GM19372 (cell line): ENCODE measurements at regions not wholly inside any gene's neighbourhood (a gene's known extent, or its start where the extent isn't known, plus 50 kb on each side); places are given as distances from the start of the nearest gene placed in this dataset.

Experiments
- ATAC-seq: cut with Tn5 transposase; IDR thresholded peaks from one replicate; pipeline ENCODE4 v1.9.1; 2021; ENCODE audit warnings: mild to moderate bottlenecking, low read depth, moderate library complexity; ENCODE audit not compliant: unreplicated experiment

DNA sequence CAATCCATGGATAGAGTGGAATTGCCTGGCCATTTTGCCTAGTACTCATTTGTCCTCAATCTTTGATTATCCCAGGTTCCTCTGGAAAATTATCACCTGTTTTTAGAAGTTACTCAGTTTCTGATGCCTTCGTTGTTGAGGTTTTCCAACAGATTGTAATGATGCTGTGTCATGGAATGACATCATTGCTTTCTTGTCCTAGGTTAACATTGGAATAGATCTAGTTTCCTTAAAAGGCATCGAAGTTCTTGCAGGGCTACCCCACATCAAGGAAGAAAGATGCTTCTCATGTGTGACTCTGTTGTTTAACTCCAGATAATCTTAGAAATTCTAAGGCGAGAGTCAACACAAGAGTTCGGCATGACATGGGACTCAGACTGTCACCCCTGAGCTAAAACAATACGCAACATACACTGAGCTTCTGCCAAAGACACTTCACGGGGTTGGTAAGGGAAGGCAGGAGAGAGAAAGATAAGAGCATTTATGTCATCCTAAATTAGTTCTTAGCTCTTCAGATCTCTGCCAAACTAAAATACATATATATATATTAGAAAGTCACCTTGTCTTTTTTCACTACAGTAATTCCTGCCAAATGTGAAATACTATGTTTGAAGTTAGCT is 293.2 kb upstream of the WWC1 start:
- ATAC-seq, result no peak

DNA sequence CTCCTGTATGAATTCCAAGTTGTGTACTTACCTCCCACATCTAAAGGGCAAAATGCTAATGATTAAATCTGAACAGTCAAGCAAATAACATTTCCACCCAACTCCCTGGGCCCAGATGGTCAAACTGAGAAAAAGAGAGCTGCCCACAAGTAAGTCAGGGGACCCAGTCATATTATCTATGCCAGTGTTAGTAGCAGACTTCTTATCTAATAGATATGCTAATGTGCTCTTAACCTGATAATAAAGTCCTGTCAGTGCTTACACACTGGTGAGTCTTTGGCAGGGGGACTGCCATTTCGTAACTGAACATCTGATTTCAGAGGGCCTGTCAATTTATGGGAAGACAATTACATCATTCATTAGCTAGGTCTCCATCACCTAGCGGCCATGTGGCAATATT is 292.3 kb upstream of the WWC1 start:
- ATAC-seq, result no peak

DNA sequence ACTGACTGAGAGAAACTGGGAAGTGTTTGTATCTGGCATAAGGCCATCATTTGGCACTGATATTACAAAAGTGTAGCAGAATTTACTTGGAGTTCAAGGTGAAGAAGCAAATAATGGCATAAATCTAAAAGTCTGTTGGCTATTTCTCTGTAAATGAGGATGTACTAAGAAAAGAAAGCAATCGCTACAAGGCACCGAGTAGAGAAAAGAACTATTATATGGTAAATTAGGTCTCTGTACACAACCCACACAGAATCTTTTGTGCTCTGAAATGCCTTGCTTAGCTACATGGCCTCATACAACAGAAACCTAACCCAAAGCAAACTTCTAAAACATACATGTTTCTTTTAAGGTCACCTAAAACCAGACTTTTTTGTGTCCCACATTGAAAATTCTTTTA is 290.1 kb upstream of the WWC1 start:
- ATAC-seq, result no peak

DNA sequence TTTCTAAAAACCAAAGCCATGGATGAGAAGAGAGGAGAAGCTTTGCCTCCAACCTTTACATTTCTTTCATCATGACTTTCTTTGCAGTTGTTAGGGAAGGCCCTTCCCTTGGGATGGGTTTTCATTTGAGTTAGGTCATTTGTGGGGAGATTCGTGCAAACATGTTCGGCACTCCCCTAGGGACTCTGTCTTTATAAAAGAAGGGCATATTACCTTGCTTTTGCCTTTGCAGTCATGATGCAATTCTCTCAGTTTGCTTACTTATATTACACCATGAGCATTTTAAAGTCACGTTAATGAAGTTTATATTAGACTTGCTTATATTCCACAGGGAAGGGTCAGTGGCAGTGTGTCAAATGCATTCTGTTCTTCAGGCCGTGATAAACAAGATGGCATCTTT is 289.3 kb upstream of the WWC1 start:
- no peak for ATAC-seq

DNA sequence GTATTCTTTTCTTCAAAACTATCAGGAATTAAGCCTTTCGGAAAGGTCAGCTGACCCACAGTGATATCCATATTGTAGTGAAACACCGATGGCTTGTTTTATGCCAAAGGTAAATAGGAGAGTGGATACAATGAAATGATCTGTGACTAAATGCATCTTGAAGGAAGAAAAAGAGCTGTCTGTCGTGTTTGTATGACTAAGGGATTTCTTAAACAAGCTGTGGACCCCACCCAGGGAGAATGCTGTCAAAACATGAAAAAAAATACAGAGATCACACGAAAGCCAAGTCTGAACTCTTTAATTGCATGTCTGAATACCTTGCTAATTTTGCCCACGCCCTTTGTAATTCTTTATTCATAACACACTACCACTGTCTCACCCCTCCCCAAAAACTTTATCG is 286.4 kb upstream of the WWC1 start:
- no peak for ATAC-seq

DNA sequence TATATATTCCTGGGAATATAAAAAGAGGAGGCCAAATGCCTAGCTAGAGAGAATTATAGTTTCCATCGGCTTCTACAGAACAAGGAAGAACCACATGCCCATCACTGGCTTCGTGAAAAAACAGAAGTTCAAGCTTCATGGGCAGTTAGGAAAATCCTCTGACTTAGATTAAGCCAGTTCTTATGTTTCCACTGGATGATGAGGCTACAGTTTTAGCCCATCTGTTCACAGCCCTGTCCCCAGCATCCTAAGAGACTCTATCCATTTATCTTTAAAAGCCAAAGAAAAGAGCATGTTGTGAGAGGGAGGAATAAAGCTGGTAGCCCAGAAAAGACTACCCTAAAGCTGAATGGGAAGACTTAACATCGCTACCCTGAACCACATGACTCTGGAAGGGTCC is 285.5 kb upstream of the WWC1 start:
- no peak for ATAC-seq

DNA sequence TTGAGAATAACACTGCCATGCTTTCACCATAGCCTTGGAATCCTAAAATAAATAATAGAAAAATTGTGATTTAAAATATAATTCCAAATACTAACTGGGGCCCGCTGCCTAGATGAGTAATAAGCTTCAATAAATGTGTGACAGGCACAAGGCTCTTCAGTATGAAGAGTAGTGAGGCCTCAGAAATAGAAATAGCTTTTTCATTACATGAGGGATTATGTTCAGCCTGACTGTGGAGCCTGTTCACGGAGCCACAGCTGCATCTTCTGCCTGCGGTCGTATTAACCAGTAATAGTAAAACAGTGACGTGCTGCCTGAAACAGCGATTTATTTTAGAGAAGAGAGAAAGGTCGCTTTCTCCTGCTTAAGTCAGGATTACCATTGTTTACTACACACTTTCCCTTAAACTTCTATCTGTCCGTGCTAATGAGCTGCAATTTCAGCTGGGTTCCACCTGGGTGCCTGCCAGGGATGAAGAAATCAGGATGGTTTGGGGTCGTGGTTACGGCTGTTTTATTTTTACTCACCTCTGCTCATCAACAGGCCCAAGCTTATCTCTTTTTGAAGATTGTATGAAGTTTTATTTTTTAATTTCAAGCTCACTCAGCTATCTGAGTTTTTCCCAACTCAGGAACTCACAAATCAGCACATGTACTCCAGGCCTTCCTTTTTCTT is 284.9 kb upstream of the WWC1 start:
- ATAC-seq, result no peak

DNA sequence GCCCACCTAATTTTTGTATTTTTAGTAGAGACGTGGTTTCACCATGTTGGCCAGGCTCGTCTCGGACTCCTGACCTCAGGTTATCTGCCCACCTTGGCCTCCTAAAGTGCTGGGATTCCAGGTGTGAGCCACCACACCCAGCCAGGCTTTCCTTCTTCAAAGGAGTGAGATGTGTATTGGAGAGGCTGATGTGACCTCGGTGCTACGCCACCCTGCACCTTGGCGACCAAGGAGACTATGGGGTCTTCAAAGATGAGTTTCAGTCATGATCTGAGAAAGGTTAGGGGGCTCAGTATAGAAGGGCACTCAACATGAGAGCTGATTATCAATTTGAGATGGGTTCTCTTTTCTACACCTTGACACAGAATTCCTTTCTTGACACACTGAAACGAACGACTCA is 284.2 kb upstream of the WWC1 start:
- no peak for ATAC-seq

DNA sequence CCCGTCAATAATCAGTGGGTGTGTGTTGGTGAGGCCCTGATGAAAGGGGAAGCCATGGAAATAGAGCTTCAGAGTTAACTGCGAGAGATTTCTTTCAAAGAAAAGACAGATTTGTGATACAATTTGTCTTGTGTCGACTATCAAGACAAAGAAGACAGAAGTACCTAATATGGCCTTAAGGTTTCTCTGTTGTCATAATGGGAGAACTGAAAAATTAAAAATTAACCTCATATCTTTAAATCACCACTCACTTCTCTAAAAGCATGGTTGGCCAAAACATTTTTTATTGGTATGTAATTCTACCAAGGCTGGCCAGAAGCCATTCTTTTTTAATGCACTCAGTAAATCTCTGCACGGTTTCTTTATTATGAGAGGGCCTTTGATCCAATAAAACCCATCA is 282.9 kb upstream of the WWC1 start:
- no peak for ATAC-seq

DNA sequence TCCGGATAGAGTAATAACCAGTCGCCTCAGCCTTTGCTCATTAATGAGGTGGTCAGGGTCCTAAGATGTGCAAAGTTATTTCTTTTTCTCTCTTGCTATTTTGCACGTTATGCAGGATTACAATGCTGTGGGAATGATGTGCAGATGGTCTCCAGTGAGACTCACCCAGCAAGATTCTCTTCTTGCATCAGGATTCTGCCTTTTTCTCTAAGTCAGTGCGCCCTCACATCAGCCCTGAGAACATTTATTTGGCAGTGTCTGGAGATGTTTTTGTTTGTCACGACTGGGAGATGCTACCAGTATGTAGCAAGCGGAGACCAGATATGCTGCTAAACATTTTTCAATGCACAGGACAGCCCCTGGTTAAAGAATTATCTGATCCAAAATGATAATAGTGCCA is 280.3 kb upstream of the WWC1 start:
- no peak for ATAC-seq

DNA sequence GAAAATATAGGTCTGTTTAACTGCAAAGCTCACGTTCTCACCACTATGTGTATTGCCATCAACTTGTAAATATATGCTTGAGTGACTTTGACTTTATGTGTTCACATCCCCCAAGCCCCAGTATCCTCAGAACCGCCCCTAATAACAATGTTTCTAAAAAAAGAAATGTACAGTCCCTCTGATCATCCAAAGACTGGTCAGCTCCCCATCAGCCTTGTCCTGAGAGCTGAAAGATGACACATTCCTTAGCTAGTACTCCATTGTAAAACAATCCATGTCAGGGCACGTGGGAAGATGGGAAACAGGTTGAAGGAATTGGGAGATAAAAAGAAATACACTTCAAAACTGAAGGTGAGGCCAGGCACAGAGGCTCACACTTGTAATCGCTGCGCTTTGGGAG is 279.4 kb upstream of the WWC1 start:
- no peak for ATAC-seq

DNA sequence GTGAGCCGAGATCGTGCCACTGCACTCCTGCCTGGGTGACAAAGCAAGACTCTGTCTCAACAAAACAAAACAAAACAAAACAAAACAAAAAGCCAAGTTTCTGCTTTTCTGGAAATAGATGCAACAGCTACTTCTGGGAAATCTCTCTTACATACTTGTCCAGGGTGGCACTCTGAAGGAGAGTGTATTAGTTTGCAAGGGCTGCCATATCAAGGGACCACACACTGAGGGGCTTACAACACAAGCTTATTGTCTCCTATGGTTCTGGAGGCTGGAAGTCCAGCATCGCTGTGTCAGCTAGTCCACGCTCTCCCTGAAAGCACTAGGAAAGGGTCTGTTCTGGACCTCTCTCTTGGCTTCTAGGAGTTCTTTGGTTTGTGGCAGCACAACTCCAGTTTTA is 277.9 kb upstream of the WWC1 start:
- no peak for ATAC-seq

DNA sequence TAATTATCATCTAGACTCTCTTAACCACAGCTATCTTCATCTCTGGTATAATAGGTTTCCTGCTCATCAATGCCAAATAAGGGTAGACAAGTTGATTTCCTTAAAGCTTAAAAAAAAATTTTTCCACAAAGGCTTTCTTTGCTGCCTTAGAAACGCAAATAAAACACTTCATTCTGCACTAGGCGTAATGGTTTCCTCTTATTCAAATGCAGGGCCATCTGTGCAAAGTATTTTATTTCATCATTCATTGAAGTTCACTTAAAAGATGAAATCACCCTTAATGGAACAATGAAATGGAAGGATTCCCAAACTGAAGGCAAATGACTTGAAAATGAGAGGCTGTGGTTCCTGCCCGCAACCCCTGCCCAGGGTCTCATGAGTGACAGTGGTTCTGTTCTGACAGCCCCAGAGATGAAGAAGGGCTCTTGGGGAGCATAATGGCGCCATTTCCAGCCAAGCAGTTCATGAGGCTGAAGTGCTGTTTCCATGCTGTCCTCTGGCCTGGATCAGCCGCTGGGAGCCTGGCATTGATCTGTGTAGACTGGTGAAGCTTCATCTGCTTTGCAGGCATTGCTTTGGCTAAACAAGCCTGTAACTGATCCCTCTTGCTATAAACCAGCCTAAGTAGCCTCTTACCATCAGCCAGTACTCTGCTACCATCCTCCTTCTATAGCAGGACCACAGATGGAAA is 276.9 kb upstream of the WWC1 start:
- no peak for ATAC-seq

DNA sequence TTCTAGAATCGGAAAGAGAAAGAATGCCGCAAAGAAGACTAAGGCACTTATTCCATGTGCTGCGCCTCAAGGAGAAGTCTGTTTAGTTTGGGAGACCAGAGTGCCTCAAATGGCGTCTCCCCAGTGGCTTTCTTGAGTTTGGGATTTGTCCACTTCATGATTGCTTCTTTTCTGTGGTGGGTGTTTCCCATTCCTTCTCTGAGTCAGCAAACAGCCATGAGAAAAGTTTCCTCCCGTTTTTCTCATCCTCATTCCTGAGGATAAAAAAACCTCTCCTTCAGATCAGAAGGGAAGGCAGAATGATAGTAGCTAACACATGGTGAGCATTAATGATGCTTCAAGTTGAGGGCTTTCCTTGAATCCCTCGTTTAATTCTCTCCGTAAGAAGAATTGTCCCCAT is 275.9 kb upstream of the WWC1 start:
- ATAC-seq, result no peak

DNA sequence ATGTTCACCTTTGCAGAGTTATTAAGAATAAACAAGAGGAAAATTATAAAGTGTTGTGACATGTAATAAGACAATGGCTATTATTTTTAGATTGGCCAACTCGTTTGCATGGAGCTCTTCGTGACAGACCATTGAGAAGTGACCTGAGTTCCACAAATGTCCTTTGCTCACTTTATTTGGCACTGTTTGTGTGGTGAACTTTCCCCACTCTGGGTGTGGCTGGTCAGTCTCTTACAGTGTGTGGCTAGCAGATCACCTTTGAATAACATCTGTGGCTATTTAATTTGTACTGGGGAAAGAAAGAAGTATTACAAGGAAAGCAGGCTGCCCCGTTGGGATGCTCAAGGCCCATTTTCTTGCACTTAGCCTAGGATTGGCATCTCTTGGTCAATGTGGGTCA is 274.1 kb upstream of the WWC1 start:
- ATAC-seq, result no peak

DNA sequence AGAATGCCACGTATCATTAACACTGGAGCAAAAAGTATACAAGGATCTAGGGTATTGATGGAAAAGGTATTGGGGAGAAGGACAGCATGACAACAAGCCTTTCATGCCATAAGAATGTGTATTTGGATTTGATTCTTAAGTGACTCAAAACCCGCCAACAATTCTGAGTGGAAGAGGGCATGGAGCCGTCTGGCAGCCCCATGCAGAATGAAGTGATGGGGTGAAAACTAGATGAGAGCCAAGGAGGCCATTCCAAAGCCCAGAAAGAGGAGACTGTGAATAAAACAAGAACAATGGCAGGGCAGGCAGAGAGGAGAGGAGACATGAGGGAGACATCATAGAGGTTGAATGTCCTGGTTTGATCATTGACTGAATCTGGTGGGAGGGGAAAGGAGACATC is 272.3 kb upstream of the WWC1 start:
- no peak for ATAC-seq

DNA sequence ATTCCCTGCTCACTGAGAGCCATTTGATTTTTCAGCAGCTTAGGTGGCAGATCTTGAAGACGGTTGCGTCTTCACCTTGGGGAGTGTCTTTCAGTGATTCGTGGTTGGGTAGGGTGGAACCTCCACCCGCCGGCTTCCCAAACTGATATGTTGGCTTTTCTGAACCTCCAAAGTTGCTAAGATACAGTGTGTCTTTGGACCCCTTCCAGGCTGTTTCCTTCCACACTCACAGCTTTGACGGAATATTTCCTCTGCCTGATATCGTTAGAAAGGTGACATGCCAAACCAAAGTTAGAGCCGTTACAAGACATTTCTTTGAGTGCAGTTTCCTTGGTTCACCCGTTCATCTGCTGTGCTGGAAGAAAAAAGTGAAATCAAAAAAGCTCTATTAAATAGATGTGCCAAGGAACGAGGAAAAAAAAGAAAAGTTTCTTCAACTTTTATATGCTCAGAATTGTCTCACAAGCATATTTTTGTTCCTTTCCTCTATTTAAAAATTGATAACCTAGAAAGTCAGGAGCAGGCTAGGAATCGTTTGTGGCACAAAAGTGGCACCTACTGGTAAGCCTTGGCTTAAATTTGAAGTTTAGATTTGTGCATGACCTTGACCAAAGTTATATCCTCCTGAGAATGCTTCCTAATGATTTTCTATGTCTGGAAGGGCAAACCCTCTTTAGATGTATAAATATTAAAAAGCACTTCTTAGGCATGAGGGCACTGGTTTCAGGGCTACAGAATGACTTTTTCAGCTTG is 270.7 kb upstream of the WWC1 start:
- ATAC-seq, result no peak

DNA sequence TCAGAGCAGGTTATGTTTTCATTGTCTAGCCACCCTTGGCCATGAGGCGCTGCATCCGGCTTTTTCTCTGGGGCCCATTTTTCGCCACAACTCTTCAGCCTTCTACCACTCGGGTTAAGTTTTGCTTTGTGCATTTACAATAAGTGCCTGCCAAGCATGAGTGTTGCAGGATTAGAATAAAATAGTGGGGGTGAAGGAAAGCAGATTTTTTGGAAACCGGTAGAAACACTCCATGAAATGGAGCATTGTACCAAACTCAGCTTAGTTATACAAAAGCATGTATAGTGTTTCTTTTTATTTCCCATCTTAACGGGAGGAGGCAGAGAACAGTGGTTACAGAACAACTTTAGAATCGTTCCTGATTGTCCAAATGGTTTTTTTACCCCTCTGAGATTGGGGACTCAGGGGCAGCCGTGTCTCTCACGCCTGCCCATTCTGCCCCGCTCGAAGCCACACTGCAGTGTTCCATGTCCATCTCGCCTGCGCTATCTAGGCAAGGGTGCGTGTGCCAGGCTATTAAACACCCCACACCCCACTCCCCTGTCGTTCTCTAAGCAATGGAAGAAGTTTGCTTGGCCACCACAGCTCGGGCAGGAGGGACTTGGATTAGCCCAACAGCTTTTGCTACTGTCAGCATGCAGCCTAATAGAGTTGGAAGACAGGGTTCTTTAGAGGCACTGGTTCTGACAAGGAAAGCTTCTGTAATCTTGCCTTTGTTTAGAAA is 268.8 kb upstream of the WWC1 start:
- ATAC-seq, result no peak

DNA sequence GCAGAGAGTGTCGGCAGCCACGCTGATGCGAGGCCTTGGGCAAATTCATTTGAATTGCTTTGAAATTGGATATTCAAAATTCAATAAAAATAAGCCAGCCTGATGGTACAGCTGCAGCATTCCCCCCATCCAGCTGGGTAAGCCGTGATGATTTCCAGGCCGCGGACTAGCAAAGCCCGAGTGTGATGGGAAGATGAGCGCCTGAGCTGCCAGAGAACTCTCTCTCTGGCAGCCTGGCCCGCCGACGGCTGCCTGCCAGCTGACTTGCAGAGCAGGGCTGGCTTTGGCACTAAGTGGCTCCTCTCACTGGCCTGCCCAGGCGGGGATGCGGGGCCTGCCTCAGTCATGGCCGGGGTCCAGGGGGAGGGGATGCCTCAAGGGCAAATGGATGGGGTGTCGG is 268.3 kb upstream of the WWC1 start:
- ATAC-seq, result no peak

DNA sequence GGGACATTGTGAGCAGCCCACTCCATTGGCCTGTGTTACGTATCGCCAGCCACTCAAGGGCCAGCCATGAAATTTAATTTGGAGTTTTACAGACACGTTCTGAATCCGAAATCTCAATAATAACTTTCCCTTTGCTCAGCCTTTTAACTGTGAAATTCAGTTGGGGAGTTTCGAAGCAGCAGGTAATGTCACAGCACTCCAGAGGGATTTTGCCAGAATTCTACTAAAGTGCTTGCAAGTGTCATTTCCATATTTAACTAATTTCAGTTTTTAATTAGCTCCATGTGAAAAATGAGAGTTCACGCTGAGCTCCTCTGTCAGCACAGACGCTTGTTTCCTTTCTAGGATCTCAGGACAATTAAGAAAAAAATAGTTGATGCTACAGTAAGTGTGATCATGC is 267.1 kb upstream of the WWC1 start:
- ATAC-seq, result no peak

DNA sequence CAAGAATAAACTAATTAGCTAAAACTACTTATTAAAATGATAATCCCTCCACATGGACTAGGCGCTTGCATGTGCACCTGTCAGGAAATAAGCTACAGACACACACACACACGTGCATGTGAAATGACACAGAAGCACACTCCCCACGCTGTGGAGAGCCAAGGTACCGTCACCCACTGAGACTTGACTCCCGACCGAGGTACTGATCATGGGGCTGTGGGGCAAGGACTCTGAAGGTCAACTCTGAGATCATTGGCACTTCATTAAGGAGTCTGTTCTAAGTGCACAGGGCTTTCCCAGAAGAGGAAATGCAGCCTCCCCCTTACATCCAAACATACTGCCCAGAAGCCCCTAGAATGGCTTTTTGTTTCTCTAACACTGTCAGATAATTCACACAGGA is 264.4 kb upstream of the WWC1 start:
- ATAC-seq, result no peak
